CD1c-positive myeloid dendritic cell (primary cell): ENCODE measurements at regions not wholly inside any gene's neighbourhood (a gene's known extent, or its start where the extent isn't known, plus 50 kb on each side); places are given as distances from the start of the nearest gene placed in this dataset.

Source experiments
- DNase-seq: peaks from one replicate; pipeline ENCODE4 v3.0.0-alpha.2; 2016; ENCODE audit errors: extremely low spot score

DNA sequence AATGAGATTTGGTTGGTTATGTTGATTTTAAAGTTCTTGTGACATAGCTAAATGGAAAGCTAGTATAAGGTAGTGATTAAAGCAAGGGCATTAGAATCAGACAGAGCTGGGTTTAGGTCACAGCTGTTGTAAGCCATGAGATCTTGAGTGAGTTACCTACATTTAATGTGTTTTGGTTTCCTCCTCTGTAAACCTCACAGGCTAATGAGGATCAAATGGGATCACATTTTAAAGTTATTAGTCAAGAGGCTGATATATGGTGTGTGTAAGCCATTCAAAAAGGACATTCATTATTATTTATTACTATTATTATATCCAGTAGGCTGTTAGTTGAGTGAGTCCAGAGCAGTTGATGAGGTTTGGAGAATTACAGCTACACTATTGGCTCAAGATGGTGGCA, 416.2 kb downstream of the IRS1 start:
- no peak for DNase-seq

DNA sequence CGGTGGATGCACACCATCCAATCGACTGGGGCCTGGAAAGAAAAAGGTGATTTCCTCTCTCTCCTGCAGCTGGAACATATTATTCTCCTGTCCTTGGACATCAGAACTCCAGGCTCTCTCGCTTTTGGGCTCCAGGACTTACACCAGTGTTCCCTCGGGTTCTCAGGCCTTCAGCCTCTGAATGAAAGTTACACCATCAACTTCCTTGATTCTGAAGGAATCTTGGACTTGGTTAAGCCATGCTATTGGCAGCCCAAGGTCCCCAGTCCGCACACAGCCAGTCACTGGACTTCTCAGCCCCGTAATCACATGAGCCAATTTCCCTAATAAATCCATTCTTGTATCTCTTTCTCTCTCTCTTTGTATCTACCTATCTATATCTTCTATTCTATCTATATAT, 418.9 kb downstream of the IRS1 start:
- no peak for DNase-seq

DNA sequence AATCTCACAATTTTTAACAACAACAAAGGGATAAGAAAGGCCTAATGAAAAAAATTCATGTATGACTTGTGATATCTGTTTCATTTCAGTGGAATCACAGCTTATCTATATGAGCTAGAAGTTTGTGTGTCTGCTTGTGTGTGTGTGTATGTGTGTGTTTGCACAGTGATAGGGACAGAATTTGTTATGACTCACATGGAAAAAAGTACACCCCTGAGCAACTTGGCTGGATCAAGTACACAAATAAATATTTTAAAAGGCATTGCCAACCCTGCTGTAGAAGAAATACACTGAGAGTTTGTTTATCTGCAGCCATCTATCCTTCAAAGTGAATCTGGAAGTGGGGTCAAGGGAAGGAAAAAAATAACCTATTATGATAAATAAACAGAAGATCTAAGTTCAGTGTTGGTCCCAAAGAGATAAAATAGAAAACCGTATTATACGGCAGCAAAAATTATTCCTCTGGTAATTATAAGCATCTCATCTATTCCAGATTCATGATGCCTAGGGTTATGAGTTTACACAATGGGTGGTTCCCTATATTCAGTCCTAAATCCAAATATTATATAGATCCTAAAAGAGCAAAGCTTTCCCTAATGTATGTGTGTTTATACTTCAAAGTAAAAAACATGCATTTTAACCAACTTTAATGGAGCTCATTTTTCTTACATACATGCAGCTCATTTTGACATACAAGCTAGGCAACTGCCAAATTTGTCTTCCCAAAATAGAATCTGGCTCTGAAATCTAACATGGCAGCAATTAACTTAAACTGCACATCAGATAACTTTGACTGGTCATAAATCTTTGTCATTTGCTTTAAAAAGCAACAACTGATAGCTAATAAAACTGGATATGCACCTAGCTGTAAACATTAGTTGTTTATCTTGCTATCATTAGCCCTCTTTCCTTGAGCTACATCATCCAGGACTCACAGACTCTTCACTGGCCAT, 420.6 kb downstream of the IRS1 start:
- no peak for DNase-seq

DNA sequence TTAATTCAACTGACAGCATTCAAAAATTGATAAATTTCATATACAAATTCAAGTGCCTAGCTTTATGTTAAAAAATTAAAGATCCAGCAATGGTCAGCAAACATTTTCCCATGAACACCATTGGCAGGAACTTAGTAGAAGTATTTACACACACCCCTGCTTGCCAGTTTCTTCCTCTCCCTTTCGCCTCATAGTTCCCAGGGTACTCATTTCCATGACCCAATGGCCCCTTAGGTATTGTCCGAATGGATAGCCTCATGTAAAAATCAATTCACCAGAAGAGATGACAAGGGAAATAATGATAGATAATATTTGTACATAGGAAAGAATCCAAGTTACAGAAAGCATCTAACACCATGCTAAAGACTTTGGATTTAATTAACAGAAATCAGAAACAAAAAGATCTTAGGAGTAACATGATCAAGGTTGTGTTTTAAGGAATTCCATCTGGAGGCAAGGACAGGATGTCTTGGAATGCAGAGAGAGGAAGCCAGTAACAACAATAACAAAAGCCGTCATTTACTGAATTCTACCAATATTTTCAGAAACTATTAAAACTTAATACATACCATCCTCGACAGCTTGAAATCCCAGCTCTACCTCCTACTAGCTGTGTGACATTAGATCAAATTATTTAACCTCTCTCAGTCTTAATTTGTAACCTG, 423.0 kb downstream of the IRS1 start:
- no peak for DNase-seq

DNA sequence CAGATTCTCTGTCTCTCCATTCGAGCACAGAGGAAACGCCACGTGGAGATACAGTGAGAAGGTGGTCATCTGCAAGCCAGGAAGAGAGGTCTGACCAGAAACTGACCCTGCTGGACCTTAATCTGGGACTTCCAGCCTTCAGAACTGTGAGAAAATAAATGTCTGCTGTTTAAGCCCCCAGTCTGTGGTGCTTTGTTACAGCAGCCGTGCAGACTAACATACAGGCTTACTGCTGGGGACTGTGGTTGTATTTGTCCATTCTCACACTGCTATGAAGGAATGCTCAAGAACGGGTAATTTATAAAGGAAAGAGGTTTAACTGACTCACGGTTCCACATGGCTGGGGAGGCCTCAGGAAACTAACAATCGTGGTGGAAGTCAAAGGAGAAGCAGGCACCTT, 432.7 kb downstream of the IRS1 start:
- no peak for DNase-seq

DNA sequence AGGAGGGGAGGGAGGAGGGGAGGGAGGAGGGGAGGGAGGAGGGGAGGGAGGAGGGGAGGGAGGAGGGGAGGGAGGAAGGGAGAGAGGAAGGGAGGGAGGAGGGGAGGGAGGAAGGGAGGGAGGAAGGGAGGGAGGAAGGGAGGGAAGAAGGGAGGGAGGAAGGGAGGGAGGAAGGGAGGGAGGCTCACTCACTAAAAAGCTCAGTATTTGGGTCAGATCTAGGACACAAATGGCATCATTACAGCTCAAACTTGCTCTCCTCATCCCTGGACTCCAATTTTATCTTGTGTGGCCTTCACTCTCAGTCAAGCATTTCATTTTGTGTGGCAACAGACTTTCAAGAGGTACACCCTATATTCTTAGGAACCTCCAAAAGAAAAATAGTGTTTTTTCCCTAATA, 435.4 kb downstream of the IRS1 start:
- no peak for DNase-seq

DNA sequence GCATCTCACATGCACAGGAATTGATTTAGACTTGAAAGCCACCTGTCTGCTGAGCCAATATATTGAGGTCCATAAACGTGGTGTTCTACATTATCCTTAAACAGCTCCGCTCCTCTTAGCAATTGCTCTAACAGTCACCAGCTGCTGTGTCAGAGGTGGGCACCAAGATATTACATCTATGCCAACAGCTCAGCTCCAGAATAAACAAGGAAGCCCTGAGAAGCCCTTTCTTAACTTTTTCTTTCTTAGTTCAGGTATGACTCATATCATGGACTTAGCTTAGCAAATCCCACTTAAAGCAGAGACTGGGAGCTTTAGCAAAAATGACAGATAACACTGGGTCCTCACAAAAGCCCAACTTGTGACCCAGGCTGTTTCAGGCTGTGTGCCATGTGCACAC, 436.6 kb downstream of the IRS1 start:
- no peak for DNase-seq

DNA sequence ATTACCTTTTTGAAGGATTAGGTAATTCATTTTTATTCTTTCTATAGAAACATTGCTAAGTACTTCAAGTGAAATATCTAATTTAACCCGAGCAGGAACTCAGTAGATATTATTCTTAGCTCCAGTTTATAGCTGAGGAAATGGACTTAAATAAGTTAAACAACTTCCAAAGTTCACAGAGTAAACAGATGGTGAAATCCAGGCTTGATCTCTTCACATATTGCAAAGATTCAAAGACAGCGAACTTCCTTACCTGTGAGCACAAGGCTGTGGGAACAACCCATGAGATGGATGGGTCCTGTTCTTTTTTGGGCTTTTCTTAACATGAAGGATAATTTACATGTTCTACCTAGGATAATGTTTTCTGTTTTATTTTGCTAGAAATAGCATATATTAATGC, 439.0 kb downstream of the IRS1 start:
- DNase-seq, result no peak

DNA sequence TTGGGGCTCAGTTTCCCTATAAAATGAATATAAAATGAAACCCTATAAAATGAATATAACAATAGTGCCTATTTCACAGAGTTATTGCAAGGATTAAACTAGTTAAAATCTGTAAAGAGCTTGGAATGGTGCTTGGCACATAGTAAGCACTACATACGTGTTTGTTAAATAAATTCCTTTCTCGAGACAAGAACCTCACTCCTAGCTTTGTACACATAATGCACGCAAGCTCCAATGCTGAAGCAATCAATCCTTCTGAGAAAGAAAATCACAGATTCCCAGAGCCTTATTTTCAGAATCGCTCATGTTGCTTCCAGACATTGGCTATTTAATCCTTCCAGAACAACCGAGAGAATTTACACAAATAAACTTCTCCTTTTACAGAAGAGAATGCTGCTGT, 440.9 kb downstream of the IRS1 start:
- no peak for DNase-seq

DNA sequence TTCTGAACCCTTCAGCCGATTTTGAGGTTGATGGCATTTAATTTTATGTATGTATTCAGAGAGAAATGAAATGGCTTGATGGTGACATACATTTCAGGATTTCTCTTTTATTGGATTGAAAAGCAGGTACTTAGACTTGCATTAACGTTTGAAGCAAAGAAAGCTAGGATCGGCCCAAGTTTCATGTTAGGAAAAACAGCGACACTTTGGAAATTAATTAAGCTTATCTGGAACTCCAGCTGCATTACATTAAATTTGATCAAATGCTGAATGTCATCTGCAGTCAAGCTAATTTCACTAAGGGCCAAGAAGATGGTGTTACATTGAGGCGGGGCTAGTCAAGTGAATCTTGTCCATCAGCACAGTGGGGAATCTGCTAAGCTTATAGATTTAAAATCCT, 441.8 kb downstream of the IRS1 start:
- DNase-seq, result no peak

DNA sequence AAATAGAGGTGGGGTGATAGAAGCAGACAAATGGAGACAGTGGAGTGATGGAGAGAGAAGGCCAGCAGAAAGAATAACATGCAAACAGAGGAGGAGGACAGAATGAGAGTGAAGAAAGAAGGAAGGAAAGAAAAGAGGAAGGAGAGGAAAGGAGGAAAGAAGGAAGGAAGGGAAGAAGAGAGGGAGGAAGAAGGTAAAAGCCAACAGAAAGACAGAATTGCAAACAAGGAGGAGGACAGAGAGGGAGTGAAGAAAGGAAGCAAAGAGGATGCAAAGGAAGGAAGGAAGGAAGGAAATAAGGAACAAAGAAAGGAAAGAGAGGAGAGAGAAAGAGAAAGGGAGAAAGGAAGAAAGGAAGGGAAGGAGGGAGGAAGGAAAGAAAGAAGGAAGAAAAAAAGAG, 444.0 kb downstream of the IRS1 start:
- no peak for DNase-seq

DNA sequence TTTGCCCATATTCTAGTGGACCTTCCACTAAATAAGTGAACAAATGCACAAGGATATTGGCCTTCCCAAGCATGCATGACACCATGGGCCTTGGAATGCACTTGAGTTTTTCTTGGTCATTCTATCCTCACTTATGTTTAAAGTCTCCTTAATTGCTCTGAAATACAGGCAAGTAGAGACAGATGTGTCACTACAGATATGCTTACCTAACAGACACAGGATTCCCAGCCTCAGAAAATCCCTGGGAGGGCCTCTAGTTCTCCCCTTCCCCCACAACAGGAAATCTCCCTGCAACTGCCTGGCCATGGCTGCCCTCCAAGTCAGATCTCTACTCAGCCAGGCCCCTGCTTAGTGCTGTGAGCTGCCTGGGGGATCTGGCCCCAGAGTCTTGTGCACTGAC, 445.2 kb downstream of the IRS1 start:
- DNase-seq, result no peak

DNA sequence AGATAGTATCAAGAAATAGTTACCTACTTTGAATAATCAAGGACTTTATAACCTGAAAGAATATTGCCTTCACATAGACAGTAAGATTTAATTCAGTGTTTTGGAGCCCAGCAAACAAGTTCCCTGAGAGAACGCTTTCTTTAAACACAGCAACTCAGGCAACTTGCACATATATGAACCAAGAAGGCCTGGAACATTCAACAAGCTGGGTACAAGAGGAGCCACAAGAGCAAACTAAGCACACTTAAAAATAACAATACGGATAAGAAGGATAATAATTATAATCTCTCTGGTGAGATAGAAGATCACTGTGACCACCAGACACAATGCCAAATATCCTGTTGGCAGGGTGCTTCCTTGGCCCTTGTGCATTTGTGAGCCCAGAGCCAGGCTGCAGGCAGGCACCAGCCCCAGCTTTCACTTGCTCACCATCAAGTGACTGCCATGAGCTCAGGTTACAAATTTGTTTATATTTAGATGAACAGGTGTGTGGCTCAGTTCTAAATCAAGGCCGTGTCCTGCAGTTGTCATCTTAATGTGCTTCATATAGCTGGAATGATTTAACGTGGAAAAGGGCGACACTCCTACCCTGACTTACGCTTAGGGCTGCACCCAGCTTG, 446.6 kb downstream of the IRS1 start:
- no peak for DNase-seq

DNA sequence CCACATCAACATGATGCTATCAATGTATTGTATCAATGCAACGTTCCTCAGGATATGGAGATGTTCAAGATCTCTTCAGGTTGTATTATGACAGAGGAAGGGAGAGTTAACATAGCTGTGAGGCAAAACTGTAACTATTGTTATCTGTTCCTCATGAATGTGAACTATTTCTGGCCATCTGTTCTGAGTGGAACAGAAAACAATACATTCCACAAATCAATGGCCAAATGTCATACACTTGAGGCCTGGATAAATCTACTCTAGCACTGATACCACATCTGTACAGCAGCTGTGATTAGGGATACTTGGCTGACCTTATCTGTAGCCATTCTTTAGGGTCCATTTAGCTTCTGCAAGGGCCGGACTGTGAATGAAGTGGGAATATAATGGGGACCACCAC, 447.9 kb downstream of the IRS1 start:
- DNase-seq, result no peak

DNA sequence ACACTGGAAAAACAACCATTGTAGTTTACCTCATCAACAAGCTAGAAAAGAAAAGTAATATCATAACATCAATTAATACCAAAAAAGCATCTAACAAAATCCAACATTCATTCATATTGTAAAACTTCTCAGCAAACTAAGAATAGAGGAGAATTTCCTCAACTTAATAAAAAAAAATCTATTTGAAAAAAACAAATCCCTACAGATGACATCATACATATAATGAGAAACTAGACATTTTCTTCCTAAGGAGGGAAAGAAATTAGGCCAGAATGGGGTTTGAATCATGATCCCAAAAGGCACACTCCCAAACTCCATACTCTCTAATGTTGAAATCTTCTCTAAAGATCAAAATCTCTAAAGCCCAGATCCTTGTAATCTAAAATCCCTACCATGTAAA, 460.0 kb downstream of the IRS1 start:
- no peak for DNase-seq

DNA sequence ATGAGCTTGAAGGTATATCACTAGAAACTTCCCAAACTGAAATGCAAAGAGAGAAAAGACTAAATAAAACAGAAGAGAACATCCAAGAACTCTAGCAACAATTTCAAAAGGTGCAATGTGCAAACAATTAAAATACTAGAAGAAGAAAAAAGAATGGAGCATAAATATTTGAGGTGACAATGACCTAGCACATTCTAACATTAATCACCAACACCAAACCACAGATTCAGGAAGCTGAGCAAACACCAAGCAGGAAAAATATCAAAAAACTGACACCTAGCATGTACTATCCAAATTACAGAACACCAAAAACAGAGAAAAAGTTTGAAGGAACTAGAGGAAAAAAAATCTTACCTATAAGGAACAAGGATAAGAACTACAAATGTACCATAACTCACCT, 460.8 kb downstream of the IRS1 start:
- DNase-seq, result no peak

DNA sequence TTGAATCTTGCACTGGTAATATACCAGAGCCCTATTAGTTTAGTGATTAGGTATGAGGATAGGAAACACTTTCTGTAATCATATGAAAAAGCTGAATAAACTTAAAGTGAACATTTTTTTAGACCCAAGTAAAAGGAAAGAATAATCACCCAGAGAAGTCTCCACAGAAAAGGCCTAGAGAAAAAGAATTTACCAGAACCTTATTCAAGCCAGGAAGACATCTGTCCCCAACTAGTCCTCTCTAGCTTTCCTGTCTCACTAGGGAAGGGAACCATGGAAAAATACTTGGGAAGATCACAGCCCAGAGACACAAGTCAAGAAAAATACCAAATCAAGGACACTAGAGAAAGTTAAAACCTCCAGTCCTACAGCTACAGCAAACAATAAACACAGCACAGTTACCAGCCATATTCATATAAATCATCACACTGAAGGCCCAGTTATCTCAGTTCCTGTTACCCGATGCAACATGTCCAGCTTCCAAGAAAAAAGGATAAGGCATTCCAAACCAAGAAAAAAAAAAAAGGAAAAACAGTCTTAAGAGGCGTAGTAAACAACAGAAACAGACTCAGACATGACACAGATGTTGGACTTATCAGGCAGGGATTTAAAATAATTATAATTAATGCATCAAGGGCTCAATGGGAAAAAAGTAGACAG, 461.5 kb downstream of the IRS1 start:
- no peak for DNase-seq

DNA sequence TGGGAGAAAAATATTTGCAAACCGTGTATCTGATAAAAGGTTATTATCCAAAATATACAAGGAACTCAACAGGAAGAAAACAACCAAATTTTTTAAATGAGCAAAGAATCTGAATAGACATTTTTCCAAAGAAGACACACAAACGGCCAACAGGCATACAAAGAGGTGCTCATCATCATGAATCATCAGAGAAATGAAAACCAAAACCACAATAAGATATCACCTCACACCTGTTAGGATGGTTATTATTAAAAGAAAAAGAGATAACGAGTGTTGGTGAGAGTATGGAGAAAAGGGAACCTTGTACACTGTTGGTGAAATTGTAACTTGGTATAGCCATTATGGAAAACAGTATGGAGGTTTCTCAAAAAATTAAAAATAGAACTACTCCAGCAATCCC, 463.3 kb downstream of the IRS1 start:
- DNase-seq, result no peak

DNA sequence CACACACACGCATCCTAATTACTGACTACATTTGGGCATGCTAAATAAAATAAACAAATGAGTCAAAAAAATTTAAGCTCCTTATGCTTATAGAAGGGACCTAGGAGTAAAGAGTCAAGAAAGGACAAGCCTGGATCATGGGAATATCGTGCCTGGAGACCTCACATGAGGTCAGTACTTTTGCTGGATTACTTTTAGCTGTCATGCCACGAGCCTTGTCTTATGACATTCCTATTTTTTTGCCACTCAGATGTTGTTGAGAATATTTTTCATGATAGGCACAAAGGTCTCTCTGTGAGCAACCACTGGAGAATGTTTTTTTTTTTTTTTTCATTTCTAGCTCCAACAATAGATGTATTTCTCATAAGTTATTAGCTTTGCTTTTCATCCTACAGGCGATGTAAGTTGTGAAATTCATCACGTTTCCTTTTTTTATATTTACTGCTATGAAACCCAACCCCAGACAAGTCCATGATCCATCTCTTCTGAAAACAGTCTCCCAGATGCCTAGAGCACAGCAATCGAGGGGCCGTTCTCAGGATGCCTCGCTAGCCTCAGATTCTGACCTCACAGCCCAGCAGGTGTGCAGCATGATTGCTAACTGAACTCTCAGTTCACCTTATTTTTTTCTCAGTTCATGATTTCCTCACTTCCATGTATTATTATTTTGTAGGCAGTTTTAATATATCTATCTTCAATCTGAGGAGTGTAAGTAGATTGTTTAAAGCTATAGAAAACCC, 464.5 kb downstream of the IRS1 start:
- no peak for DNase-seq

DNA sequence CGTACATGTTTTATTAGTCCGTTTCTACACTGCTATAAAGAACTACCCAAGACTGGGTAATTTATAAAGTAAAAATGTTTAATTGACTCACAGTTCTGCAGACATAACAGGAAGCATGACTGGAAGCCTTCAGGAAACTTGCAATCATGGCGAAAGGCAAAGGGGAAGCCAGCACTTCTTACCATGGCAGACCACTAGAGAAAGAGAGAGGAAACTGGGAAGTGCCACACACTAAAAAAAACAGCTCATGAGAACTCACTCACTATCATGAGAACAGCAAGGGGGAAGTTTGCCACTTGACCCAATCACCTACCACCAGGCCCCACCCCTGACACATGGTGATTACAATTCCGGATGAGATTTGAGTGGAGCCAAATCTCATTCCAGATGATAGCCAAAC, 466.2 kb downstream of the IRS1 start:
- peak; percentile 42 for DNase-seq

DNA sequence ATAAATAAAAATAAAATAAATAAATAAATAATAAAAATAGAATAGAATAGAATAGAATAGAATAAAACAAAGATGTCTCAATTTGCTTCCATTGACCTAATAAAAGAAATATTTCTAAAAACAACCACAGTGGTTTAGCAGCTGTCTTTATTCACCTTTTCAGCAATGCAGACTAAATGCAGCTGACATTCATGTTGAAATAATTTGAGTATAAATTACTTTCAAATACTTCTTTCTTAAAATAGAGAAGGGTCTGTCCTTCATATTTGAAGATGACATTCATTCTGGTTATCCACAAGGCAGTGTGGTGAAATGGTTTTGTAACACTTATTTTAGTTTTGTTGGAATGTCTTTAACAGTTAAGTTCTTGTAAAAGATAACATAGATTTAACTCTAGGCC, 469.4 kb downstream of the IRS1 start:
- no peak for DNase-seq

DNA sequence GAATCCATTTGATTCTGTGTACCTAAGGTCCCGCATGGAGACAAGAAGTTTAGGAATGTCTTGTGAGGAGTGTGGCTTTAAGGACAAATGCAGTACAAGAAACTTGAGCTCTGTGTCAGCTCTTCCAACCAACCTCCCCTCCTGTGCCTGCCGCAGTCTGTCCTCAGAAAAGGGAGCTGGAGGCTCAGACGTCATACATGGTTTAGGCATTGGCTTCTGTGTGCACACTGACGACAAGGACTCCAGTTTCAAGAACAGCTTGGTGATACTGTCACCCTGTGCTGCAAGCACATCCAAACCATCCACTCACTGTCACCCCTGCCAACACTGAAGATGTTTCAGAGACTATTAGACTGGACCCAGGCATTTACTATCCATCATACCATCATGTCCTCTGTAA, 470.4 kb downstream of the IRS1 start:
- DNase-seq, result no peak
